ENCODE measurements at regions not wholly inside any gene's neighbourhood (a gene's known extent, or its start where the extent isn't known, plus 50 kb on each side); places are given as distances from the start of the nearest gene placed in this dataset.

DNA sequence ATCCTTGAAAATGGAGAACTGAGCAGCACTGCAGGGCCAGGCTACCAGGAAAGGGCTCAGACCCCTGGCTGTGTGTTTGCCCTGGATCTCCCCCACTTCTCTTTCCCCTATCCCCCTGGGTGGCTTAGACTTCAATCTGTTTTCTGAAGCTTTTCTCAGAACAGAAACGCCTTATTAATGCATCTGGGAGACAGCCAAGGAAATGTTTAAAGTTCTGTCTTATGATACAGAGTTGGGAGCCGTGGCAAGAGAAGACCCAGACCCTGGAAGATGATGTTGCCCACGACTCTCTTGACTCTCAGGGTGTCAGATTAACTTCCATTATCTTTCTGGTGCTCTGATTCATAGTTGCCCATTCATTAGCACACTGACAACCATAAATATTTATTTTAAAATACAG is 107.1 kb downstream of the EBLN1 start:
- Histone ChIP-seq H3K9ac (ENCODE audit: control insufficient read depth, extremely low read depth, insufficient read depth, low read length) (no peak overlapping the region), H3K4me2 (ENCODE audit: control insufficient read depth, extremely low read depth, insufficient read depth, low read depth, low read length) (no peak overlapping the region), H4K20me1 (ENCODE audit: control insufficient read depth, extremely low read depth, insufficient read depth, low read length) (no peaks in the 10 kb centered on the region), H3K4me1 (ENCODE audit: control insufficient read depth, extremely low read depth, insufficient read depth, low read length) (no peaks in the 10 kb centered on the region), H3K27ac (ENCODE audit: control insufficient read depth, insufficient read depth, low read length) (no peak overlapping the region), H2AFZ (ENCODE audit: control insufficient read depth, low read length) (no peak overlapping the region), H3K9me1 (ENCODE audit: control insufficient read depth, extremely low read depth, insufficient read depth, low read length) (no peaks in the 10 kb centered on the region), H3K4me3 (ENCODE audit: control insufficient read depth in 2 of 3, extremely low read depth in 1 of 3, insufficient read depth in 2 of 3, low read depth in 1 of 3, low read length in 3 of 3) (no peak overlapping the region), H3K79me2 (ENCODE audit: control insufficient read depth, insufficient read depth, low read length) (no peaks in the 10 kb centered on the region), H3K9me3 (ENCODE audit: control insufficient read depth, low read depth, low read length) (no peaks in the 10 kb centered on the region), H3K27me3 (ENCODE audit: control insufficient read depth, extremely low read depth, insufficient read depth, low read length) (no peaks in the 10 kb centered on the region), H3K36me3 (ENCODE audit: control insufficient read depth in 2 of 2, extremely low read depth in 1 of 2, insufficient read depth in 2 of 2, low read length in 2 of 2) (no peaks in the 10 kb centered on the region)
- TF ChIP-seq, protein P1, sequence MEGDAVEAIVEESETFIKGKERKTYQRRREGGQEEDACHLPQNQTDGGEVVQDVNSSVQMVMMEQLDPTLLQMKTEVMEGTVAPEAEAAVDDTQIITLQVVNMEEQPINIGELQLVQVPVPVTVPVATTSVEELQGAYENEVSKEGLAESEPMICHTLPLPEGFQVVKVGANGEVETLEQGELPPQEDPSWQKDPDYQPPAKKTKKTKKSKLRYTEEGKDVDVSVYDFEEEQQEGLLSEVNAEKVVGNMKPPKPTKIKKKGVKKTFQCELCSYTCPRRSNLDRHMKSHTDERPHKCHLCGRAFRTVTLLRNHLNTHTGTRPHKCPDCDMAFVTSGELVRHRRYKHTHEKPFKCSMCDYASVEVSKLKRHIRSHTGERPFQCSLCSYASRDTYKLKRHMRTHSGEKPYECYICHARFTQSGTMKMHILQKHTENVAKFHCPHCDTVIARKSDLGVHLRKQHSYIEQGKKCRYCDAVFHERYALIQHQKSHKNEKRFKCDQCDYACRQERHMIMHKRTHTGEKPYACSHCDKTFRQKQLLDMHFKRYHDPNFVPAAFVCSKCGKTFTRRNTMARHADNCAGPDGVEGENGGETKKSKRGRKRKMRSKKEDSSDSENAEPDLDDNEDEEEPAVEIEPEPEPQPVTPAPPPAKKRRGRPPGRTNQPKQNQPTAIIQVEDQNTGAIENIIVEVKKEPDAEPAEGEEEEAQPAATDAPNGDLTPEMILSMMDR (optimal IDR thresholded peaks at IDR 0.05 in 1 of 3, IDR thresholded peaks at IDR 0.05 in 1 of 3, conservative IDR thresholded peaks at IDR 0.05 in 1 of 3; ENCODE audit: extremely low read depth in 1 of 3, insufficient read depth in 2 of 3, low read length in 3 of 3): no peak
- no peak for TF ChIP-seq EZH2 (IDR thresholded peaks at IDR 0.05; ENCODE audit: low read length)
- DNase-seq (ENCODE audit: low read depth, low spot score) (no peak), FAIRE-seq (no peak)
- dilution Hi-C loops (cut with MboI; ENCODE audit: extremely low pct_ligation_motif_present, low sequenced_read_pairs): no loop called here

DNA sequence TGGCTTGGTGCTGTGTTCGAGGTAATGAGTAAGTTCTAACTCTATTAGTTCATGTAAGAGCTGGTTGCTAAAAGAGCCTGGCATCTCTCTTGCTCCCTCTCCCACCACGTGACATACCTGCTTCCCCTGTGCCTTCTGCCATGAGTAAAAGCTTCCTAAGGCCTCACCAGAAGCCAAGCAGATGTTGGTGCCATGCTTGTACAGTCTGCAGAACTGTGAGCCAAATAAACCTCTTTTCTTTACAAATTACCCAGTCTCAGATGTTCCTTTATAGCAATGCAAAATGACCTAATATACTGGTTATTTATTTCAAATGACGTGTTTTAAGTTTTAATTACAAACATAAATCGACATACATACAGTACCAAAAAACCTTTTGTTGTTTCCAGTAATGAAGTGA is 101.7 kb upstream of the DNAJC1 start:
- DNase-seq (ENCODE audit: low read depth, low spot score) (no peak), FAIRE-seq (no peak)
- no peaks in the 10 kb centered on the region for H3K9me1 ChIP-seq (ENCODE audit: control insufficient read depth, extremely low read depth, insufficient read depth, low read length)
- no peak overlapping the region for H3K4me2 ChIP-seq (ENCODE audit: control insufficient read depth, extremely low read depth, insufficient read depth, low read depth, low read length)
- TF ChIP-seq EZH2 (IDR thresholded peaks at IDR 0.05; ENCODE audit: low read length): no peak
- TF ChIP-seq, protein P1 (optimal IDR thresholded peaks at IDR 0.05 in 1 of 3, IDR thresholded peaks at IDR 0.05 in 1 of 3, conservative IDR thresholded peaks at IDR 0.05 in 1 of 3; ENCODE audit: extremely low read depth in 1 of 3, insufficient read depth in 2 of 3, low read length in 3 of 3): no peak
- no peaks in the 10 kb centered on the region for H3K27me3 ChIP-seq (ENCODE audit: control insufficient read depth, extremely low read depth, insufficient read depth, low read length)
- no peaks in the 10 kb centered on the region for H3K79me2 ChIP-seq (ENCODE audit: control insufficient read depth, insufficient read depth, low read length)
- H2AFZ ChIP-seq (ENCODE audit: control insufficient read depth, low read length): no peak overlapping the region
- H3K36me3 ChIP-seq (ENCODE audit: control insufficient read depth in 2 of 2, extremely low read depth in 1 of 2, insufficient read depth in 2 of 2, low read length in 2 of 2): no peaks in the 10 kb centered on the region
- H3K4me1 ChIP-seq (ENCODE audit: control insufficient read depth, extremely low read depth, insufficient read depth, low read length): no peaks in the 10 kb centered on the region
- dilution Hi-C loops (cut with MboI; ENCODE audit: extremely low pct_ligation_motif_present, low sequenced_read_pairs): no loop called here
- H3K27ac ChIP-seq (ENCODE audit: control insufficient read depth, insufficient read depth, low read length): no peak overlapping the region
- H3K9ac ChIP-seq (ENCODE audit: control insufficient read depth, extremely low read depth, insufficient read depth, low read length): no peak overlapping the region
- H4K20me1 ChIP-seq (ENCODE audit: control insufficient read depth, extremely low read depth, insufficient read depth, low read length): no peaks in the 10 kb centered on the region
- no peaks in the 10 kb centered on the region for H3K9me3 ChIP-seq (ENCODE audit: control insufficient read depth, low read depth, low read length)
- H3K4me3 ChIP-seq (ENCODE audit: control insufficient read depth in 2 of 3, extremely low read depth in 1 of 3, insufficient read depth in 2 of 3, low read depth in 1 of 3, low read length in 3 of 3): no peak overlapping the region
